Neural cell (in vitro differentiated cells): ENCODE measurements at regions not wholly inside any gene's neighbourhood (a gene's known extent, or its start where the extent isn't known, plus 50 kb on each side); places are given as distances from the start of the nearest gene placed in this dataset.

Experiments used
- EP300 ChIP-seq: fragments of 450-650 bp; conservative IDR thresholded peaks from 2 replicates; pipeline ENCODE4 v1.6.1; 2014; ENCODE audit warnings: antibody characterized with exemption, mild to moderate bottlenecking, moderate library complexity; ENCODE audit not compliant: poor library complexity, severe bottlenecking
- EZH2 ChIP-seq: fragments of 200-600, 300-800 bp; shearing (Covaris generic), sonication (generic); IDR thresholded peaks from 2 replicates; pipeline ENCODE4 v1.6.1; 2014; ENCODE audit warnings: antibody characterized with exemption, low read length, borderline replicate concordance, mild to moderate bottlenecking; ENCODE audit not compliant: insufficient read depth, poor library complexity, severe bottlenecking
- MXI1 ChIP-seq: fragments of 450-650 bp; conservative IDR thresholded peaks from 2 replicates; pipeline ENCODE4 v1.6.1; 2014; ENCODE audit warnings: antibody characterized with exemption, mild to moderate bottlenecking; ENCODE audit not compliant: poor library complexity, severe bottlenecking
- POLR2AphosphoS5 ChIP-seq: IDR thresholded peaks from 2 replicates; pipeline ENCODE4 v1.6.1; 2012
- RAD21 ChIP-seq: fragments of 450-650 bp; conservative IDR thresholded peaks from 2 replicates; pipeline ENCODE4 v1.6.1; 2014; ENCODE audit warnings: antibody characterized with exemption, mild to moderate bottlenecking, moderate library complexity
- SMC3 ChIP-seq: fragments of 450-650 bp; conservative IDR thresholded peaks from 2 replicates; pipeline ENCODE4 v1.6.1; 2014; ENCODE audit warnings: antibody characterized with exemption, mild to moderate bottlenecking, moderate library complexity; ENCODE audit not compliant: poor library complexity
- TAF1 ChIP-seq: IDR thresholded peaks from 2 replicates; pipeline ENCODE4 v1.6.1; 2012; ENCODE audit warnings: low read depth
- TF ChIP-seq, protein P1 (sequence below): fragments of 450-650 bp; IDR thresholded peaks from 2 replicates; pipeline ENCODE4 v1.5.1; 2014; ENCODE audit warnings: antibody characterized with exemption, mild to moderate bottlenecking, moderate library complexity; ENCODE audit not compliant: poor library complexity, severe bottlenecking
- TF ChIP-seq, protein P2 (sequence below): IDR thresholded peaks from 2 replicates; pipeline ENCODE4 v1.6.1; 2012; ENCODE audit warnings: borderline replicate concordance

DNA sequence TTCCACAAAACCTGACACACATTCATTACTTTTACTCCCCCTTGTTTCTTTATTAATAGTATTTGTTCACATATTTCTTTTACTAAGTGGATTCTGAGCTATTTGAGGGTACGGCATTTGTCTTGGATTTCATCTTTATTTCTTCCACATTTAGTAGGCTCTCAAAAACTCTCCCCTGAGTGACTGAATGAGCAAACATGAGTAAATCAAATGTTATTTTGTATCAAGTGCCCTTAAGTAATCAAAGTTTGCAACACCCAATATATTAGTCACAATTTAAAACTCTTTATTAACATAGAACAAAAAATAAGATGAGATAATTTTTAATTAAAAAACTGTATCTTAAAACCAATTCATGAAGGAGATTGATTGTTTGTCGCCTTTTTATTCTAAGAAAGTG lies 1101.9 kb upstream of the TENM4 start:
- TF ChIP-seq EZH2 (no peak), EP300 (no peak), POLR2AphosphoS5 (no peak), RAD21 (no peak), TAF1 (no peak), MXI1 (no peak), SMC3 (no peak)
- TF ChIP-seq, protein P1, sequence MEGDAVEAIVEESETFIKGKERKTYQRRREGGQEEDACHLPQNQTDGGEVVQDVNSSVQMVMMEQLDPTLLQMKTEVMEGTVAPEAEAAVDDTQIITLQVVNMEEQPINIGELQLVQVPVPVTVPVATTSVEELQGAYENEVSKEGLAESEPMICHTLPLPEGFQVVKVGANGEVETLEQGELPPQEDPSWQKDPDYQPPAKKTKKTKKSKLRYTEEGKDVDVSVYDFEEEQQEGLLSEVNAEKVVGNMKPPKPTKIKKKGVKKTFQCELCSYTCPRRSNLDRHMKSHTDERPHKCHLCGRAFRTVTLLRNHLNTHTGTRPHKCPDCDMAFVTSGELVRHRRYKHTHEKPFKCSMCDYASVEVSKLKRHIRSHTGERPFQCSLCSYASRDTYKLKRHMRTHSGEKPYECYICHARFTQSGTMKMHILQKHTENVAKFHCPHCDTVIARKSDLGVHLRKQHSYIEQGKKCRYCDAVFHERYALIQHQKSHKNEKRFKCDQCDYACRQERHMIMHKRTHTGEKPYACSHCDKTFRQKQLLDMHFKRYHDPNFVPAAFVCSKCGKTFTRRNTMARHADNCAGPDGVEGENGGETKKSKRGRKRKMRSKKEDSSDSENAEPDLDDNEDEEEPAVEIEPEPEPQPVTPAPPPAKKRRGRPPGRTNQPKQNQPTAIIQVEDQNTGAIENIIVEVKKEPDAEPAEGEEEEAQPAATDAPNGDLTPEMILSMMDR: no peak
- TF ChIP-seq, protein P2, sequence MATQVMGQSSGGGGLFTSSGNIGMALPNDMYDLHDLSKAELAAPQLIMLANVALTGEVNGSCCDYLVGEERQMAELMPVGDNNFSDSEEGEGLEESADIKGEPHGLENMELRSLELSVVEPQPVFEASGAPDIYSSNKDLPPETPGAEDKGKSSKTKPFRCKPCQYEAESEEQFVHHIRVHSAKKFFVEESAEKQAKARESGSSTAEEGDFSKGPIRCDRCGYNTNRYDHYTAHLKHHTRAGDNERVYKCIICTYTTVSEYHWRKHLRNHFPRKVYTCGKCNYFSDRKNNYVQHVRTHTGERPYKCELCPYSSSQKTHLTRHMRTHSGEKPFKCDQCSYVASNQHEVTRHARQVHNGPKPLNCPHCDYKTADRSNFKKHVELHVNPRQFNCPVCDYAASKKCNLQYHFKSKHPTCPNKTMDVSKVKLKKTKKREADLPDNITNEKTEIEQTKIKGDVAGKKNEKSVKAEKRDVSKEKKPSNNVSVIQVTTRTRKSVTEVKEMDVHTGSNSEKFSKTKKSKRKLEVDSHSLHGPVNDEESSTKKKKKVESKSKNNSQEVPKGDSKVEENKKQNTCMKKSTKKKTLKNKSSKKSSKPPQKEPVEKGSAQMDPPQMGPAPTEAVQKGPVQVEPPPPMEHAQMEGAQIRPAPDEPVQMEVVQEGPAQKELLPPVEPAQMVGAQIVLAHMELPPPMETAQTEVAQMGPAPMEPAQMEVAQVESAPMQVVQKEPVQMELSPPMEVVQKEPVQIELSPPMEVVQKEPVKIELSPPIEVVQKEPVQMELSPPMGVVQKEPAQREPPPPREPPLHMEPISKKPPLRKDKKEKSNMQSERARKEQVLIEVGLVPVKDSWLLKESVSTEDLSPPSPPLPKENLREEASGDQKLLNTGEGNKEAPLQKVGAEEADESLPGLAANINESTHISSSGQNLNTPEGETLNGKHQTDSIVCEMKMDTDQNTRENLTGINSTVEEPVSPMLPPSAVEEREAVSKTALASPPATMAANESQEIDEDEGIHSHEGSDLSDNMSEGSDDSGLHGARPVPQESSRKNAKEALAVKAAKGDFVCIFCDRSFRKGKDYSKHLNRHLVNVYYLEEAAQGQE: no peak
